ENCODE measurements at regions not wholly inside any gene's neighbourhood (a gene's known extent, or its start where the extent isn't known, plus 50 kb on each side); places are given as distances from the start of the nearest gene placed in this dataset.

- DNase-seq (ENCODE audit: extremely low read depth in 1 of 2, low read depth in 1 of 2) = no peak
These were observed 187.0 kb upstream of the RBPJ start for GRCh38 chr4:26133840-26134239.

- no peak for DNase-seq (ENCODE audit: extremely low read depth in 1 of 2, low read depth in 1 of 2)
These were observed 185.5 kb upstream of the RBPJ start for GRCh38 chr4:26135331-26135730.

DNA sequence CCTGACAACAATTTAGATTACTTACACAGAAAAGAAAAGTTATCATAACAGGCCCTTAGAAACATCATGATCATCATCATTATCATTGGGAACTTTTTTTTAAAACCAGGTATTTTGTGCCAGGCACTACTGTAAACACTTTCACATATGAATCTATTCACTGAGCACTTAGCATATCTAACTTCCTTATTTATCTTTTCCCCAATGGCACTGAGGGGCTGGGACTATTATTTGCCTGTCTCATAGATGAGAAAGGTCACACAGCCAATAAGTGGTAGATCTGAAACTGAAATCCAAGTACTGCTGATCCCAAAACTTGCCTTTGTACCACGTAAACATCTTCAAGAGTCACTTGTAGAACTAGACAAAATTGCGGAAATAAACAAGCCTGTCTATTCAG is 184.2 kb upstream of the RBPJ start:
- DNase-seq (ENCODE audit: extremely low read depth in 1 of 2, low read depth in 1 of 2) = no peak

DNA sequence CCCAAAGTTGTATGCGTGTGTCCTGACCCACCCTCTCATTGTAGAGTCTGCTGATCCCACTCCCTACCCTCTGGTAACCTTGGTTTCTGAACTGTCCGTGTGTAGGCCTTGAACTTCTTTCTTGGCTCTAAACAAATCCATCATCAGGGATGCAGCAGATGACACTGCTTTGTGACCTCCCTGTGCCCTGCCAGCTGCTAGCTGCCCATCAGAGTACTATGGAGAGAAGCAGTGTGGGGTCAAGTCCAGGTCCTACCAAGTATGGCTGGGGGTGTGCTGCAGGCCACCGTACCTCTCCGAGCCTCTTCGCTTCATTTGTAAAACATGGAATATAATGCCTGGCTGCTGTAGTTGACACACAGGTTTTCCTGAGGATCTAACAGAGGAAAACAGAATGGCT is 183.5 kb upstream of the RBPJ start:
- no peak for DNase-seq (ENCODE audit: extremely low read depth in 1 of 2, low read depth in 1 of 2)

- no peak for DNase-seq (ENCODE audit: extremely low read depth in 1 of 2, low read depth in 1 of 2)
These were observed 181.4 kb upstream of the RBPJ start for GRCh38 chr4:26139310-26139924.

DNA sequence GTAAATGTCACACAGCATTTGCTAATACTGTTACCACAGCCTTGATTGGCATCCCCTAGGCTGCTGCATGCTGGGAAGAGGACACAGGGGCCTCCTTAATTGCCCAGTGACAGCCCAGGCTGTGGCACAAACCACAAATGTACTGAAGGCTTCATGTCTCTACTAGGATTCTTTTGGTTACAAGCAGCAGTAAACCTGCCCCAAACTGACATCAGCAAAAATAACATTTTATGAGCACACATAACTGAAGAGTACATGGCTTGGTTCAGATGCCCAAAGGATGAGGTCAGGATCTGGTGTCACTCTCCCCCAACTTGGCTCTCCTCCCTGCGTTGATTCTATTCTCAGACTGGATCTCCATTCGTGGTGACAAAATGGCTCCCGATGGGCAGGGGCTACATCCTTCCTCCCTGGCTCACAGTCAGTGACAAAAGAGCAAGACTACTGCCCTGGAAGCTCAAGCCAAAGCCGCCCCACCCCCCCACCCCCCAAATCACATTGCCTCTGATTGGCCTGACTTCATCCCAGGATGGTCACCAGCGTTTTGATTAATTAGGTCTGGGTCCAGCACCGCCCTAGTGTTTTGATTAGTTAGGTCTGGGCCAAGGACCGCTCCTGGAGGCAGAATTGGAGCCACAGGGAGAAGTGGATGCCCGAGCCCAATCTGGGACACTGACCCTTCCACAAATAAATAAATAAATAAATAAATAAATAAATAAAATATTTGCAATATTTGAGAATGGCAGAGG is 180.5 kb upstream of the RBPJ start:
- DNase-seq (ENCODE audit: extremely low read depth in 1 of 2, low read depth in 1 of 2) = no peak

DNA sequence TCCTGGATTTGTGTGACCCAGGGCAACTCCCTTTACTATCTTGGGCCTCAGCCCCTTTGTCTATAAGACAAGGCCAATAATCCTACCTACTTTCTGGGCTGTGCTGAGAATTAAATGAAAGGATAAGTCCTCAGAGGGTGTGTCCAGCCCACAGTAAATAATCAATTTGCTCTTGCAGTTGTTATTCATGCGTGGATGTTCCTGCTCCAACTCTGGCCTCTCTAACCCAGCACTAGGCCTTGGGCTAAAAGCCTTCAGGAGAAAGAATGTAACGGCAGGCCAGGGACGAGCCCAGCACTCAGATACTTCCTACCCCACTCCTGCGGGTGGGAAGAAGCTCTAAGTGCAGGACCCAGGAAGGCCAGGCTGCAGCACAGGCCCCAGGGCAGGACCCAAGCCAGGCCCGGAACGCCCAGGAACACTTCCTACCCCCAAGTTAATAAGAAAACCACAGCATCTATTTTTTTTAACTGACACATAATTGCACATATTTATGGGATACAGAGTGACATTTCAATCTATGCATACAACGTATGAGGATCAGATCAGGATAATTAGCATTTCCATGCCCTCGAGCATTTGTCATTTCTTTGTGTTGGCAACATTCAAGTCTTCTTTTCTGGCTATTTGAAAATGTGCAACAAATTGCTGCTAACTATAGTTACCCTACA is 179.6 kb upstream of the RBPJ start:
- DNase-seq (ENCODE audit: extremely low read depth in 1 of 2, low read depth in 1 of 2) = no peak

- no peak for DNase-seq (ENCODE audit: extremely low read depth in 1 of 2, low read depth in 1 of 2)
These were observed 178.7 kb upstream of the RBPJ start for GRCh38 chr4:26141911-26142638.

- DNase-seq (ENCODE audit: extremely low read depth in 1 of 2, low read depth in 1 of 2) = no peak
These were observed 176.2 kb upstream of the RBPJ start for GRCh38 chr4:26144526-26145155.

DNA sequence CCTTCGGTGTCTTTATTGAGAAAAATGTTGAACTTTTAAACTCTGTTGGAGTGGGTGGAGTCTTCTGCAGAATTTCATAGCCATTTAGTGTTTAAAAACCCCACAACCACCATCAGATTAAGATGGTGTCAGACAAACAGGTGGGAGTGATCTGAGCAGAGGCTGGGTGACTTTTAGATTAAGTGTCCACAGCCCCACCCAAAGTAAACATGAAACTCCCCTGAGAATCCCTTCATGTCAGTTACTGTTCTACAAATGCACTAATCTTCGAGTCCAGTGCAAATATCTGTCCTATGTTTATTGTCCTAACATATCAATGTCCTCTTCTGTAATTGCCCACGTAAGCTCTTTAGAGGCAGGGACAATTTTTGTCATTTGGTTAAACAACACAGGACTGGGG is 175.6 kb upstream of the RBPJ start:
- DNase-seq (ENCODE audit: extremely low read depth in 1 of 2, low read depth in 1 of 2) = no peak

DNA sequence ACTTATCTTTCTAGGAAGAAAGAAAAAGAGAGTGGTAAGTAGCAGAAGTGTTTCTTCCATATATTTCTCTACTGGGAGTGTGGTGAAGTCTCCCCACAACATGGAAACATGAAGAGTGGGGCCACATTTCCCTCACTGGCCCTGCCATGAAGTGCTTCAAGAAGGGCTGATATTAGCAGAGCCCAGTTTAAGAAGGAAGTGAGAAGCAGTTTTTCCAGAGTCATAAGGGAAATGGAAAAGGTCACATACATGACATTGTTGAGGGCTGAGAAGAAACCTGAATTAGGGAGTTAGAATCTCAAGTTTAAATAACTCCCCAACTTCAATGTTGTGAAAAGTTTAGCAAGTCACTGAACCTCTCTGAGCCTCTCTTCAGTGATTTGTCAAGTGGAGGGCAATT is 171.9 kb upstream of the RBPJ start:
- no peak for DNase-seq (ENCODE audit: extremely low read depth in 1 of 2, low read depth in 1 of 2)

- DNase-seq (ENCODE audit: extremely low read depth in 1 of 2, low read depth in 1 of 2) = no peak
These were observed 169.9 kb upstream of the RBPJ start for GRCh38 chr4:26150948-26151347.

- no peak for DNase-seq (ENCODE audit: extremely low read depth in 1 of 2, low read depth in 1 of 2)
These were observed 169.2 kb upstream of the RBPJ start for GRCh38 chr4:26151615-26152014.

- no peak for DNase-seq (ENCODE audit: extremely low read depth in 1 of 2, low read depth in 1 of 2)
These were observed 168.8 kb upstream of the RBPJ start for GRCh38 chr4:26152056-26152455.

GRCh38 chr4:26157541-26157940 is 163.3 kb upstream of the RBPJ start:
- no peak for DNase-seq (ENCODE audit: extremely low read depth in 1 of 2, low read depth in 1 of 2)

GRCh38 chr4:26160591-26160990 is 160.2 kb upstream of the RBPJ start:
- no peak for DNase-seq (ENCODE audit: extremely low read depth in 1 of 2, low read depth in 1 of 2)

GRCh38 chr4:26161030-26161824 is 159.6 kb upstream of the RBPJ start:
- DNase-seq (ENCODE audit: extremely low read depth in 1 of 2, low read depth in 1 of 2) = no peak

- DNase-seq (ENCODE audit: extremely low read depth in 1 of 2, low read depth in 1 of 2) = no peak
These were observed 158.7 kb upstream of the RBPJ start for GRCh38 chr4:26162101-26162500.

GRCh38 chr4:26163425-26164362 is 157.1 kb upstream of the RBPJ start:
- no peak for DNase-seq (ENCODE audit: extremely low read depth in 1 of 2, low read depth in 1 of 2)

Measured in activated CD8-positive, alpha-beta memory T cell treated with anti-CD3 and anti-CD28 coated beads for 1 hour (primary cell).